NCI-H1105 (cell line): ENCODE measurements at regions not wholly inside any gene's neighbourhood (a gene's known extent, or its start where the extent isn't known, plus 50 kb on each side); places are given as distances from the start of the nearest gene placed in this dataset.
A peak's percentile ranks its signal among the peaks of the same experiment; 100 is the strongest.
"Not testable (repeated sequence)": the region's sequence is repeated elsewhere in the genome, so short reads cannot be mapped to it uniquely, and the experiment has no call there.

Experiments
- DNase-seq: peaks from one replicate; lab custom pipeline; 2025; lab: John Stamatoyannopoulos, UW

DNA sequence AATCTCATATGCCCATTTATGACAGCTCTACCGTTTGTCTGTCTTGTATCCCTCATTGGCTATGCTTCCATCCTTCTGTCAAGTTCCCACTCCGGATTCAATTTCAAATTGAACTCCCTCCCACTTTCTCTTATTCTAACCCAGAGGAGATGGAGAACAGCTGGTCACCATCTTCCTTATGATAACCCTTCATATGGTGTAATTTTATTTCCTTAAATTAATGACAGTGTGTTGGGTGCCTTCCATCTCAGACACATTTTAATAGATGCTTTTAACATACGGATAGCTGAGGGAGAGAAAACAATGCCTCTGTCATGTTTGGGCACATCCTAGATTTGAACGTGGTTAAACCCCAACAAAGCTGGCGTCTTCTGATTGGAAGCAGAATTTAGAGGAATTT, 103.0 kb upstream of the PLXNA2 start:
- no peak for DNase-seq

DNA sequence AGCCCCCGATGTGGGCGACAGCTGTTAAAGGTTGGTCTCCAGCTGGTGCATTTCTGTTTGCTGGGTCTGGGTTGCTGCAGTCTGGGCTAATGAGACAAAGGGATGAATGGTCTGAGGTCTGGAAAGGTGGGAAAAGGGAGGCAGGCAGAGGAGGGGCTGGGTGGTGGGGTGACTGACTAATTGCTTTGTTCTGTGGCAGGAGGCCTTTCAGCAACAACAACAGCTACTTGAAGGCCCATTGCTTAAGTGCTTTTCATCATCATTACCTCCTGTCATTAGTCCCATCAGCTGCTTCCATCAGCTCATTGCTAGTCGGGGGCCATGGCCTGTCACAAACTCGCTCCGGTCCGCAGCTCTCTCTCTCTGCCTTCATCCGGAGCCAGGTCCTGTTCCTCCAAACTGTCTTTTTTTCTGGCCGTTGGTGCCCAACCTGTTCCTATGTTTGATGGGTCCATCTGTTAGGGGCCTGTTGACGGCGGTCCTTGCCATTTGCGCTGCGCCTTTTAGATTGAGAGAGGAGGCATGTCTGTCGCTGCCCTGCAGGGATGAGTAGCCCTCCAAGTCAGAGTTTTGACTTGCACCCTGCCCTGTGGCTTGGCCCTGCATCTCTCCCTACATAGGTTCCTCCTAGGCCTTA, 105.6 kb upstream of the PLXNA2 start:
- DNase-seq: peak; percentile 71

DNA sequence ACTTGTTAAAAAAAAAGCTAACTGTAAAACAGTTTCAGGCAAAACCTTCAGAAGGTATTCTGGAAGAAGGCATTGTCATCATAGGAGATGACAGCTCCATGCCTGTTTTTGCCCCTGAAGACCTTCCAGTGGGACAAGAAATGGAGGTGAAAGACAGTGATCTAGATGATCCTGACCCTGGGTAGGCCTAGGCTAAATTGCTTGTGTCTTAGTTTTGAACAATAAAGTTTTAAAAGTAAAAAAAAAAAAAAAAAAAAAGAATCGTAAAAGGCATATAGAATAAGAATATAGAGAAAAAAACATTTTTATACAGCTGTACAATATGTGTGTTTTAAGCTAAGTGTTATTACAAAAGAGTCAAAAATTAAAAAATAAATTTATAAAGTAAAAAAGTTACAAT, 106.6 kb upstream of the PLXNA2 start:
- DNase-seq: no peak

DNA sequence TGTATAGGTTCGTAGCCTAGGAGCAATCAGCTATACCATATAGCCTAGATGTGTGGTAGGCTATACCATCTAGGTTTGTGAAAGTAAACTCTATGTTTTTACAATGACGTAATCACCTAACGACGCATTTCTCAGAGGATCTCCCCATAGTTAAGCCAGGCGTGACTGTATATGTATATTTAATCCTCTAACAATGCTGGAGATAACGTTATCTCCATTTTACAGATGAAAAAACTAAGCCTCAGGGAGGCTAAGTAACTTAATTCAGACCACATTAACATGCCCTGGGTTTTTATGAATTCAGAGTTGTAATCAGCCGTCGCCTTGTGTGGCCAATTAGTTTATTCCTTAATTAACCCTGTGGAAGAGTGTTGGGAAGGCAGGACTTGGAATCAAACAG, 107.7 kb upstream of the PLXNA2 start:
- no peak for DNase-seq

DNA sequence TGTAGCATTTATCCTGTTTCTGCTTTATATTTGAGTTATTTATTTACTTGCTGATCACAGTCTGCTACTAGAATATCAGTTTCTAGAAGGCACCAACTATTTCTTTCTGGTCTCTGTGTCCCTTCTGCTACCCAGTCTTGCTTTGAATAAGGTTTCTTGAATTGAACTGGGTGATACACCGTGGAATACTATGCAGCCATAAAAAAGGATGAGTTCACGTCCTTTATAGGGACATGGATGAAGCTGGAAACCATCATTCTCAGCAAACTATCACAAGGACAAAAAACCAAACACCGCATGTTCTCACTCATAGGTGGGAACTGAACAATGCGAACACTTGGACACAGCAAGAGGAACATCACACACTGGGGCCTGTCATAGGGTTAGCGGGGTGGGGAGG, 109.6 kb upstream of the PLXNA2 start:
- not testable (repeated sequence) for DNase-seq

DNA sequence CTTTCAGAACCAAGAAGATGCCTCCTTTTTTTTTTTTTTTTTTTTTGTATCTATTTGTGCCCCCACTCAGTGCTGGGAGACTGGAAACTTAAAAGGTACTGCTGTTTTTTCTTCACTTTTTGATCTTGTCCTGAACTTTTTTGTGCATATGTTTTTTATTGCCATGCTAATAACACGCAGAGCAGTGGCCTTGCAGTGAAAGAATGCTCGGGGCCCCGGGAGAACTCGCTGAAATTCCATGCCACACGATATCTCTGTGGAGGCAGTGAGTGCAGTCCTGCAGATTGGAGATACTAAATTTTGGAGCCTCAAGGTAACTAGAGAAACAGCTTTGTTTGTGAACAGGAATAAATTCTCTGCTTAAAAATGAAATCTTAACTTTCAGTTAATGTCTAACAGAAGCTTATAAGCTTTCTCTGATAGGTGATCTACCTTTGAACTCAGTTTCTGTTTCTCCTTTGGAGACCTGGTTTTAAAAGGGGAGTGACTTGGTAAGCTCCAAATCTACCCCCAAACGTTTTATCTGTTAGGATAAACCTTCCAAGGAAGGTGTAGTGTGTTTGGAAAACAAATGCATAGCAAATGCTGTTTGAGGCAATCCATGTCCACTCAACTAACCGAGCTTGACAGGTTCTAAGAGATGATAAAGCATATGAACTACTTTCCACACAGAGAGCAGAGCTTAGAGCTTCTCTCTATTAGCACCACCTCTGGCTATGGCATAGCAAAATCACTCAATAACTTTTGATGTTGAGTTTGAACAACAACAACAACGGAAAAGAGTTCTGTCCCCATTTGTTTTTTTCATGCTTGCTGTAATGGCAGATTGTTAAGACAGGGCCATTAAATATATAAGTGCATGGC, 113.7 kb upstream of the PLXNA2 start:
- DNase-seq: no peak

DNA sequence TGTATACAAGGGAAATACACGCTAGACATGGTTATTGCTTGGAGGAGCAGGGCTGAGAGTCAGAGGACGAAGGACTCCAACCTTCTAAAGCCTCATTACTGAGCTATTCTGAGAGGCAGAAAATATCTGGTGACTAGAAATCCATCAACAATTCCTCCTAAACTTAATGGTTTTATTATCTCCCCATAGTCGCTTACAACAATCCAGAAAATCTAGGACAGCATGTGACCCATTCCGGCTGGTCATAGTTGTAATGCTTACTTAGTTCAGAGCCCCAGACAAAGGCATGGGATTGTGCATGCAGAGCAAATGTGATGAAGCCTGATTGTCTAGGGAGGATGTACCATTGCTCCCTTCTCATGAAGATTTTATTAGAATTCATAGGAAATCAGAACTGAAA, 114.5 kb upstream of the PLXNA2 start:
- DNase-seq: no peak

DNA sequence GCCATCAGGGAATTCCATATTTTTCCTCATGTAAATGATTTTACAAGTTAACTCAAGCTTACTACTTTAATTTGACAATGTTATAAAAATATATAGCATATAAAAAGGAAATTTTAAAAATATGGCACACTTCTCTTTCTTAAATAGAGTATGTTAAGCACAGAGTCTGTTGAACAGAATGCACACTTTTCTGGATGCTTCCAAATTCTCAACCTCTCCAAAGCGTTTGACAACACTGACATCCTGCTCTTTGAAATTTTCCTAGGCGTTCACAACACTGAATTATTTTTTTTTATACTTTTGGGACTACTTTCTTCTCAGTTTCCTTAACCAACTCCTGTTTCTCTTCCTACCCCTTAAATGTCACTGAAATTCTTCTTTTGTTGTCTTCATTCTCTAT, 117.8 kb upstream of the PLXNA2 start:
- DNase-seq: no peak

DNA sequence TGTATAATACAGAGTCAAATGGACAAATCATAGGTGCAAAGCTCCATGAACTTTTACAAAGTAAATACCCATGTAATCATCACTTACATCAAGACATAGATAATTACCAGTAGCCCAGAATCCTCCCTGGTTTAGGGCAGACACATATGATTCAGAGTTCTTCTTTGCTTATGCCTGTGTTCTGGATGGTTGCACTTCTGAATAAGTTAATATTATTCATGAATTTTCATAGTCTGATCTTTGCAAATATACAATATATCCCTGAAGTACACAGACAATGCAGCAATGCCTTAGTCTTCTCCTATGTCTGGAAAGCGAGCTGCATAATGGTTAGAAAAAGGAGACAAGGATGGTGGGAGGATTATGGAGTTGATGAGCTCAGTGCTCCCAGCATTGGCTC, 122.4 kb upstream of the PLXNA2 start:
- no peak for DNase-seq

DNA sequence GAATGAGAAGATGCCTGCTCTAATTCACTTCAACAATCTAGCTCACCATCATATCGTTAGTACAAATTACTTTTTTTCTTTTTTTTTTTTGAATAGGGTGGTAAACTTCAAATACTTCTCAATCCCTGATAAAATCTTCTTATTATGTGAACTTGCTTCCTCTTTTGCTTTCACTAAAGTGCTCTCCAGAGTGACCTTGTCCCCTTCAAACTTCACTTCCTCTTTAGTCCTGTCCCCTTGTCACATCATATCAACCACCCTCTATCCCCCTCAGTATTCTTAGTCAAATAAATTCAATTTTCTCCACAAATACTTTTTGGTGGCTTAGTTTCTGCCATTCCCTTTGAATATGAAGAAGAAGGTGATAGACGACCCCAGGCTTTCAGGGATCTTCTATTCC, 124.9 kb upstream of the PLXNA2 start:
- no peak for DNase-seq

DNA sequence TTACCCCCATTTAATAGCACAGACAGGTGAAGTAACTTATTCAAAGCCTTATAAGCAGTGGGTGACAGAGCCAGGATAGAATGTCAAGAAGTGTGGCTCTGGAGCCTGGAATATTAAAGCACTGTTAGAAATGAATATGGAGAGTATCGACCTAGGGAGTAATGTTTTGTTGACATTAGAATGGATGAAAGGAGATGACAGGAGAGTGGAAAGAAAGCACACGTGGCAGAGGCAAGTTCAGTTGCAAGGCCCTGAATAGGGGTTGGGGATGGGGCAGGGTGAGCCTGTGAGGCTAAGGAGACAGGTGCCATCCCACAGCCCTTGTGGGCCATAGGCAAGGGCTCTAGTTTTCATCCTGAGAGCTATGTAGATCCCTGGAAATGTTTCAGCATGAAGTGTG, 125.5 kb upstream of the PLXNA2 start:
- no peak for DNase-seq

DNA sequence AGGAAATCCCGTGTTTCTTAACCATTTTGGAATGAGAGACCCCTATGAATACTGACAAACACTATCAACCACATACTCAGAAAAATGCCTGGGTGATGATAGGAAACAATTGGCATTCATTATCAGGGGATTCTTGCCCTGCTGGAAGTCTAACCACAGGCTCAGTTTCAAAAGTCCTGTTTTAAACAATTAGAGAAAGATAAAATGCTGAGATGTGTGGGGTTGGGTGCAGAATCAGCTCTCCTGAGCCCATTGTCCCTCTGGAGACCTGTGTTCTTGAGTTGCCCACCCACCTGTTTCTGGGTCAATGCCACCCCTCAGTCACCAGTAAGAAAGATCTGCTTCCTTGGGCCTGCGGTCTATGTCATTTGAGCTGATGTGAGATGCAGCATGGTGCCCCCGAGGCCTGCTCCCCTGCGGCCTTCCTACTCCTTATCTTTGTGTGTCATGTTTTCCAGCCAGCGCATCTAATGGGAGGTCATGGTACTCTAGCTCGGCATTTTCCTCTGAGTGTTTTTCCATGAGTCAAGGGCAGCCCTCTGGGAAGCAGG, 130.3 kb upstream of the PLXNA2 start:
- no peak for DNase-seq

DNA sequence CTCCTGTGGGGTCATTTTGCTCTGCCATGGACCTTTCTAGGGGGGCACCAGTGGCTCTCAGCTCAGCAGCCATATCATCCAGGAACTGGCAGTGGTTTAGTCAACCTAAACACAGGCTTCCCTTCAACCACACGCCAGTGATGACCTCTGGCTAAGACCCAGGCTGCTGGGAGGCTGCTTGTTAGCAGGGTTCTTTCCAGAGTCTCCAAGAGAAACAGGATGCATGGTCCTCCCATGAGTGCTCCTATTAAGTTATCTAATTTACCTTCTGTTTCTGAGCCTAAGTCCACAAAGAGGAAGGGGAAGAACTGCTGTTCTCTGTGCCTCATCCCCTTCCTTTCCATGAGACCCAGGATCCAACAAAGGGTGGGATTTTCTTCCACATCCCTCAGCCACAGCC, 137.3 kb upstream of the PLXNA2 start:
- DNase-seq: no peak

DNA sequence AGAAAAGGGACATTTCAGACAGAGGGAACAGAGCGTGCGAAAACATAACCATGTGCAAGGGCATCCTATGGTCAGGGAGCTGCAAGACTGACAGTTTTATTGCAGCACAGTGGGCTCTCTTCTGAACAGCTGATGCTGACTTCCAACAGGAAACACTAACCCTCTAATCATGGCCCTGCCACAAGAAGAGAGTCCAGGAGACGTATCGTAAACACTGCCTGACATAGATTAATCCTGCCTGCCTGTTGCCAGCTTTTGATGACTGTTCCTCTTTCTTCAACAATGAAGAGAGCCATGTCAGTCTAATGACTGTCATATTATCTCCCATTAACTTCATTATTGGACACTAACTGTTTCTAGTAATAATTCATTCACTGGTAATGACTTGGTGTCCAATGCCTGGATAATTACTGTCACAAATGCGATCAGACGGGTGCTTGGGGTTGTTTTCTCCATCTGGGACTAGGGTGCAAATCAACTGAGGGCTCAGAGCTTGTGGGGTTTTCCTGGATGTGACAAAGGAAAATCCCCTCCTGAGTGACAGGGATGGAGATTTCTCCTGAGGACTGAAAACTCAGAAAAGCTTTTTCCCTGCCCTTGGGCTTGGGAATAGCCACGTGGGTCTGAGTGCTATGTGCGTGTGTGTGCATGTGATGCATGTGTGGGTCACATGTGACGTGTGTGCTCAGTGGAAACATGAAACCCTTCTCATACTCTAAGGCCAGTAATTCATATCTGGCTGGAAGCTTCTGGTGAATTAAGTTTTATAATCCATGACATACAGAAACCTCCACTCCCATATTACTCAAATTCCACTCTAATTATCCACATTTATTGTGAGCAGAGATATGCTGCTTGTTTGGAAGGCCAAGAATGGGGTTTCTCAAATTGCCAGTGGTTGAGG, 144.0 kb upstream of the PLXNA2 start:
- DNase-seq: peak; percentile 91

DNA sequence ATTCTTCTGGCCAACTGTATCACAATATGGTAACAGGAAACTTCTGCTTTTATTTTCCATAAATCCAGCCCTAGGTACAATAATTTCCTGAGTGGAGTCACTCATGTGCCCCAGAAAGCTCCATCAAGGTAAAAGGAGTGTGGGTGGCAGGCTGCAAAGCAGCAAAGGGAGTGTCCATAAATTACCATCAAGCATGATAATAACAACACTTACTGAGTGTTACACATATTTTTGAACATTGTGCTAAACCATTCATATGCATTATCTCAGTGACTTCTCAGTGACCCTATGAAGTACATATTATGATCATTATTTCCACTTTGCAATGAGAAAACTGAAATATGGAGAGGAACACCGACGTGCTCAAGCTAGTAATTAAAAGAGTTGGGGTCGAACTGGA, 149.2 kb upstream of the PLXNA2 start:
- DNase-seq: no peak

DNA sequence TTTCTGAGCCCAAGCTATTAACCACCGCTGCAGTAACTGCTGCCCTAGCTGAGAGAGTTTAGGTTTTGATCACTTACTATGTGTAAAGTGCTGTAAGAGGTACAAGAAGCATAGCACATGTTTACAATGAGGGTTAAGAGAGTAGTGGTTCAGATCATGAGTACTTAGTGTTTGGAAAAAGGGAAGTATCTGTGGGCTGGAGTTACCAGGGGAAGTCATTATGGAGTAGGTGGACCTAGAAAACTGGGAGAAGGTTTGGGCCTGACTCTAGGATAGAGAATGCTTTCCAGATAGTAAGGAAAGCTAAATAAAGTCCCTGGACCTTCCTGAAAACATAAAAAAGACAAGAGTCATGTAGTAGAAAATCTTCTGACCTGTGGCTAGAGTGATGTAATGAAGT, 149.6 kb upstream of the PLXNA2 start:
- DNase-seq: no peak

DNA sequence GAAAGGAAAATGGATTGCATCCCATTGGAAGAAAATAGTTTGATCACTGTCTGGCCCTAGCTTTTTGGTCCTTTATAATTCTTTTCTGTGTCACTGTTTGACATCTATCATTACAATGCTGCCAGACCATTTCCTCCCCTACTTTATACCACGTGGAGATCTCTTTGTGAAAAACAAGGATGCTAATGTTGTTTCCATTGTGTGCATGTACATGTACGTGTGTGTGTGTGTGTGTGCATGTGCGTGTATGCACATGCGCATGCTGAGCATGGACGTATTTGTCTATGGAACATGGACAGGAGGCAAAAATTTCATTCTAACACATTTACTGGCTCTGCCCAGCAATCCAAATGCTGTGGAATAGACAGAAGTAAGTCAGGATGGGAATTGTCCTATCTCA, 153.1 kb upstream of the PLXNA2 start:
- no peak for DNase-seq

DNA sequence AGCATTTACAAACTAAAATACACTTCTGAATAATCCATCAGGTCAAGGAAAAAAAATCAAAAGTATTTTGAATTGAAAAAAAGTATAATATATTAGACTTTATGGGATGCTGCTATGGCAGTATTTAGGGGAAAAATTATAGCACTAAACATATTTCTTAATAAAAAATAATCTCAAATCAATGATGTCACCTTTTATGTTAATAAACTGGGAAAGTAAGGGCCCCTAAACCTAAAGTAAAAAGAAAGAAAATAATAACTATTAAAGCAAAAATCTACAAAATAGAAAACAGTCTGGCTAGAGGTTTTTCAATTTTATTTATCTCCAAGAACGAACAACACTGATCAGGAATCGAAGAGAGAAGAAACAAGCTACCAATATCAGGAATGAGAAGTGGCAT, 160.8 kb upstream of the PLXNA2 start:
- no peak for DNase-seq

DNA sequence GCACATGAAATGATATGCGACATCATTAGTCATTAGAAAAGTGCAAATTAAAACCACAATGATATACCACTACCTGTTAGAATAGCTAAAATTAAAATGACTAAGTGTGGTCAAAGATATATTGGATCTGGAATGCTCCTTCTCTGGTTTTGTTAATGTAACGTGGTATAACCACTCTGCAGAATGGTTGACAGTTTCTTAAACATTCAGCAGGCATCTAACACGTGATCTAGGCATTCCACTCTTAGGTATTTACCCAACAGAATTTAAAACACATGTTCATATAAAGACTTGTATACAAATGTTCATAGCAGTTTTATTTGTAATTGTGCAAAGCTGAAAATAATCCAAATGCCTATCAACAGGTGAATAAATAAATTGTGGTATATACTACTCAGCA, 165.0 kb upstream of the PLXNA2 start:
- DNase-seq: no peak

DNA sequence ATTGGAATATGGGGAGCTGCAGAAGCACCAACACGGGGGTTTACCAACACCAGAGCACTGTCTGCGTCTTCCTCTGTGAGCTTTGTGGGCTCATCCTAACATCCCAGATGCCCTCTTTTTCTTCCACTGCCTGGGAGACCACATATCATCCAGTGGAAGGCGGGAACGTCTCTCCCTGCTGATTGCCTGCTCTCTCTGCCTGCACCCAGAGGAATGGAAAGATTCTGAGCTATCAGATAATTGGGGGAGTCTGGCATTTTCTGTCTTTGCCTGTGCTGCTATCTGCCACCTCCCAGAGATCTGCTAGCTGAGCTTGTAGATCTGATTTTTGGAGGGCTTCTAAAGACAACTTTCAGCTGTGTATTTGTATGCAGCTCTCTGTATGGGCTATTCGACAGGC, 166.2 kb upstream of the PLXNA2 start:
- no peak for DNase-seq

DNA sequence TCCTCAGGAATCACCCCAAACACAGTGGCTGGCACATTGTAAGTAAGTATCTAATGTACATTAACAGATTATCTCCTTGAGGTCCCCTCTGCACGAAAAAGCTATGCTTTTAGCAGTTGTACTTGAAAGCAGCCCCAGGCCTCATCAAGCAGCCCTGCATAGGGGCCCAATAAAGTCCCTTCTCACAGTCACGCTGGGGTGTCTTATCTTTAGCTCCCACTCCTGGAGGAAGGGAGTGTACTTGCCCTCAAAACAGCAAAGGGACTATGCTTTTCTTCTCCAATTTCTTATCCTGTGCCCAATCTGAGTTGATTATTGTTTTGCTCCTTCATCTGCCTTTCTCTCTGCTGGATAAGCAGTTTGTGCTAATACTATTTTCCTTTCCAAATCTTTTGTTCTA, 168.8 kb upstream of the PLXNA2 start:
- no peak for DNase-seq

DNA sequence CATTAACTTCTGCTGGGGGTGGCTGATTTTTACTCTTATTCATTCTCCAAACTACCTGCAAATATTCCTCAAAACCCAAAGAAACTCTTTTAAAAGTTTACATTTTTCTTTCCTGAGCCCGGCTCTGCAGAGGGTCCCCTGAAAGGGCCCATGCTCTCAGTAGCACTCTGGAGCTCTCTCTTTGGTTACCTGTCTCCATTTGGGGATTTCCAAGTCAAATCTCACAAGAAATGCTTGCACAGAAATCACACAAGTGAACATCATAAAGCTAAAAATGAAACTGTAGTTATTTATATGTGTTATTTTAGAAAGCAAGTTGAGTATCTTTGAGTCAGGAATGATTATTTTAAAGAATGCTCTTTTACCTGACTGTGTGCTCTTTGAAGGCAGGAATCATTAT, 174.5 kb upstream of the PLXNA2 start:
- no peak for DNase-seq
